ENCODE measurements at regions not wholly inside any gene's neighbourhood (a gene's known extent, or its start where the extent isn't known, plus 50 kb on each side); places are given as distances from the start of the nearest gene placed in this dataset.
"Not testable (repeated sequence)": the region's sequence is repeated elsewhere in the genome, so short reads cannot be mapped to it uniquely, and the experiment has no call there.

DNA sequence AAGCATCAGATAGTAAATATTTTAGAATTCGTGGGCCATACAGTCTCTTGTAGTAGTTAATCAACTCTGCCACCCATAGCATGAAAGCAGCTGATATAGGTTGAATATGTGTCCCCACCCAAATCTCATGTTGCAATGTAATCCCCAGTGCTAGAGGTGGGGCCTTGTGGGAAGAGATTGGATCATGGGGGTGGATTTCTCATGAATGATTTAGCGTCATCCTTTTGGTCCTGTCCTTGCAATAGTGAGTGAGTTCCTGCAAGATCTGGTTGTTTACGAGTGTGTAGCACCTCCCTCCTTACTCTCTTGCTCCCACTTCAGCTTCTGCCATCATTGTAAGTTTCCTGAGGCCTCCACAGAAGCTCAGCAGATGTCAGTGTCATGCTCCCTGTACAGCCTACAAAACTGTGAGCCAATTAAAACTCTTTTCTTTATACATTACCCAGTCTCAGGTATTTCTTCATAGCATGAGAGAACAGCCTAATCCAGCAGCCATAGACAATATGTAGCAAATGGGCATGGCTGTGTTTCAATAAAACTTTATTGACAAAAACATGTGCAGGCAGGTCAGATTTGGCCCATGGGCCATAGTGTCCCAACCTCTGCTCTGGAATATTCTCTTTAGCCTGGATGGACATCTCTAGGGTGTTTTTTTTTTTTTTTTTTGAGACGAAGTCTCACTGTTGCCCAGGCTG lies 97.9 kb upstream of the FAM90A1 start:
- TF ChIP-seq, protein P1, sequence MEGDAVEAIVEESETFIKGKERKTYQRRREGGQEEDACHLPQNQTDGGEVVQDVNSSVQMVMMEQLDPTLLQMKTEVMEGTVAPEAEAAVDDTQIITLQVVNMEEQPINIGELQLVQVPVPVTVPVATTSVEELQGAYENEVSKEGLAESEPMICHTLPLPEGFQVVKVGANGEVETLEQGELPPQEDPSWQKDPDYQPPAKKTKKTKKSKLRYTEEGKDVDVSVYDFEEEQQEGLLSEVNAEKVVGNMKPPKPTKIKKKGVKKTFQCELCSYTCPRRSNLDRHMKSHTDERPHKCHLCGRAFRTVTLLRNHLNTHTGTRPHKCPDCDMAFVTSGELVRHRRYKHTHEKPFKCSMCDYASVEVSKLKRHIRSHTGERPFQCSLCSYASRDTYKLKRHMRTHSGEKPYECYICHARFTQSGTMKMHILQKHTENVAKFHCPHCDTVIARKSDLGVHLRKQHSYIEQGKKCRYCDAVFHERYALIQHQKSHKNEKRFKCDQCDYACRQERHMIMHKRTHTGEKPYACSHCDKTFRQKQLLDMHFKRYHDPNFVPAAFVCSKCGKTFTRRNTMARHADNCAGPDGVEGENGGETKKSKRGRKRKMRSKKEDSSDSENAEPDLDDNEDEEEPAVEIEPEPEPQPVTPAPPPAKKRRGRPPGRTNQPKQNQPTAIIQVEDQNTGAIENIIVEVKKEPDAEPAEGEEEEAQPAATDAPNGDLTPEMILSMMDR (optimal IDR thresholded peaks at IDR 0.05 in 1 of 3, IDR thresholded peaks at IDR 0.05 in 1 of 3, conservative IDR thresholded peaks at IDR 0.05 in 1 of 3; ENCODE audit: extremely low read depth in 1 of 3, insufficient read depth in 2 of 3, low read length in 3 of 3), result not testable (repeated sequence)
- TF ChIP-seq EZH2 (IDR thresholded peaks at IDR 0.05; ENCODE audit: low read length), result not testable (repeated sequence)
